Vagina (tissue), 2 donors: ENCODE measurements at regions not wholly inside any gene's neighbourhood (a gene's known extent, or its start where the extent isn't known, plus 50 kb on each side); places are given as distances from the start of the nearest gene placed in this dataset.

Source experiments
- DNase-seq, 2 donors: peaks; one replicate each; pipeline ENCODE4 v3.0.0-alpha.2; 2017; ENCODE audit errors: extremely low spot score in 2 of 2
- H3K27ac ChIP-seq: fragments of 200-600 bp; sonication (generic); one replicate; pipeline ENCODE4 v1.5.1; 2019
- H3K27me3 ChIP-seq: fragments of 200-600 bp; sonication (generic); one replicate; pipeline ENCODE4 v1.5.1; 2019
- H3K36me3 ChIP-seq, 2 donors: fragments of 200-600 bp; sonication (generic); one replicate each; pipeline ENCODE4 v1.5.1; 2017 to 2019
- H3K4me1 ChIP-seq: fragments of 200-600 bp; sonication (generic); one replicate; pipeline ENCODE4 v1.5.1; 2019
- H3K4me3 ChIP-seq, 2 donors: fragments of 200-600 bp; sonication (generic); 1 replicate in 1 of 2; 2 replicates in 1 of 2; pipeline ENCODE4 v1.5.1; 2016 to 2019
- H3K9me3 ChIP-seq: fragments of 200-600 bp; sonication (generic); one replicate; pipeline ENCODE4 v1.5.1; 2019
- POLR2A ChIP-seq, 2 donors: fragments of 450-650 bp; IDR thresholded peaks; one replicate each; pipeline ENCODE4 v1.6.1; 2017; ENCODE audit warnings: antibody characterized with exemption in 2 of 2, mild to moderate bottlenecking in 2 of 2, moderate library complexity in 2 of 2
- POLR2AphosphoS5 ChIP-seq, 2 donors: sonication (generic); formaldehyde crosslinking; IDR thresholded peaks; one replicate each; pipeline ENCODE4 v1.9.0; 2017; ENCODE audit warnings: antibody characterized with exemption in 2 of 2, mild to moderate bottlenecking in 2 of 2, low read depth in 1 of 2; ENCODE audit not compliant: insufficient read depth in 1 of 2
- intact Hi-C: fragments of 100-400 bp; cut with DNase I; formaldehyde crosslinking; loops from one replicate; pipeline ENCODE4 v1.15.1; 2023
- TF ChIP-seq, protein P1 (sequence below), 3 experiments: fragments of 450-650 bp in 2 of 3; fragments of 200-600 bp in 1 of 3; sonication (generic) in 1 of 3; IDR thresholded peaks; one replicate each; pipeline ENCODE4 v1.5.1; 2017 to 2019; ENCODE audit warnings: antibody characterized with exemption in 3 of 3, mild to moderate bottlenecking in 2 of 3, moderate library complexity in 2 of 3

DNA sequence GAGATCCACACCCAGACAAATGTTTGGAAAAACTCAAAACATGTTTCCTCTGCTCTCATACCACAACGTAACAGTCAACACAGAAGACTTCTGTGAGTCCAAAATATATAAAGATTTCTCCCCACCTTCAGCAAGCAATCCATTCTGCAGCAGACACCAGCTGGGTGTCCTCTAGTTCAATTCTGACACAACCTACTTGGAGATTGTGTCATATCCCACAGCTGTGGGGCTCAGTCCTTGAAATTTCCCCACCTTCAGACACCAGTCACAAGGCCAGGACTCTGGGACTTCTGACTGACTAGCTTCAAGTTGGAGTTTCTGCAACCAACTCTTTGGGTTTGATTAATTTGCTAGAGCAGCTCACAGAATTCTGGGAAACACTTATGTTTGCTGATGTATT is 244.8 kb upstream of the CDYL start:
- TF ChIP-seq, protein P1, sequence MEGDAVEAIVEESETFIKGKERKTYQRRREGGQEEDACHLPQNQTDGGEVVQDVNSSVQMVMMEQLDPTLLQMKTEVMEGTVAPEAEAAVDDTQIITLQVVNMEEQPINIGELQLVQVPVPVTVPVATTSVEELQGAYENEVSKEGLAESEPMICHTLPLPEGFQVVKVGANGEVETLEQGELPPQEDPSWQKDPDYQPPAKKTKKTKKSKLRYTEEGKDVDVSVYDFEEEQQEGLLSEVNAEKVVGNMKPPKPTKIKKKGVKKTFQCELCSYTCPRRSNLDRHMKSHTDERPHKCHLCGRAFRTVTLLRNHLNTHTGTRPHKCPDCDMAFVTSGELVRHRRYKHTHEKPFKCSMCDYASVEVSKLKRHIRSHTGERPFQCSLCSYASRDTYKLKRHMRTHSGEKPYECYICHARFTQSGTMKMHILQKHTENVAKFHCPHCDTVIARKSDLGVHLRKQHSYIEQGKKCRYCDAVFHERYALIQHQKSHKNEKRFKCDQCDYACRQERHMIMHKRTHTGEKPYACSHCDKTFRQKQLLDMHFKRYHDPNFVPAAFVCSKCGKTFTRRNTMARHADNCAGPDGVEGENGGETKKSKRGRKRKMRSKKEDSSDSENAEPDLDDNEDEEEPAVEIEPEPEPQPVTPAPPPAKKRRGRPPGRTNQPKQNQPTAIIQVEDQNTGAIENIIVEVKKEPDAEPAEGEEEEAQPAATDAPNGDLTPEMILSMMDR (IDR thresholded peaks at IDR 0.05), result no peak
- TF ChIP-seq POLR2AphosphoS5 (IDR thresholded peaks at IDR 0.05; ENCODE audit: insufficient read depth in 1 of 2, low read depth in 1 of 2), result no peak
- no peak for TF ChIP-seq POLR2A (IDR thresholded peaks at IDR 0.05)
- intact Hi-C loops, result no loop called here
- H3K4me3 ChIP-seq, result no peak overlapping the region
- H3K36me3 ChIP-seq, result no peaks in the 10 kb centered on the region
- H3K4me1 ChIP-seq, result no peaks in the 10 kb centered on the region
- H3K9me3 ChIP-seq, result no peaks in the 10 kb centered on the region
- DNase-seq, result no peak
- no peaks in the 10 kb centered on the region for H3K27me3 ChIP-seq
- no peak overlapping the region for H3K27ac ChIP-seq

GRCh38 chr6:4522453-4522852 is 253.8 kb upstream of the CDYL start:
- Histone ChIP-seq H3K4me3 (no peak overlapping the region), H3K9me3 (no peaks in the 10 kb centered on the region), H3K4me1 (no peaks in the 10 kb centered on the region), H3K36me3 (no peaks in the 10 kb centered on the region), H3K27me3 (no peaks in the 10 kb centered on the region), H3K27ac (no peak overlapping the region)
- DNase-seq, result no peak
- TF ChIP-seq POLR2AphosphoS5 (IDR thresholded peaks at IDR 0.05; ENCODE audit: insufficient read depth in 1 of 2, low read depth in 1 of 2) (no peak), POLR2A (IDR thresholded peaks at IDR 0.05) (no peak)
- TF ChIP-seq, protein P1 (IDR thresholded peaks at IDR 0.05), result no peak
- intact Hi-C loops, result no loop called here

GRCh38 chr6:4521070-4521469 is 255.1 kb upstream of the CDYL start:
- Histone ChIP-seq H3K27me3 (no peaks in the 10 kb centered on the region), H3K27ac (no peak overlapping the region), H3K4me1 (no peaks in the 10 kb centered on the region), H3K36me3 (no peaks in the 10 kb centered on the region), H3K9me3 (no peaks in the 10 kb centered on the region), H3K4me3 (no peak overlapping the region)
- intact Hi-C loops, result no loop called here
- no peak for DNase-seq
- TF ChIP-seq POLR2AphosphoS5 (IDR thresholded peaks at IDR 0.05; ENCODE audit: insufficient read depth in 1 of 2, low read depth in 1 of 2) (no peak), POLR2A (IDR thresholded peaks at IDR 0.05) (no peak)
- TF ChIP-seq, protein P1 (IDR thresholded peaks at IDR 0.05), result no peak

- intact Hi-C loops, result no loop called here
- no peaks in the 10 kb centered on the region for H3K36me3 ChIP-seq
Observed at GRCh38 chr6:4518506-4518905, 257.7 kb upstream of the CDYL start.

GRCh38 chr6:4516206-4516605 is 260.0 kb upstream of the CDYL start:
- no peak for DNase-seq
- no peaks in the 10 kb centered on the region for H3K9me3 ChIP-seq
- H3K36me3 ChIP-seq, result no peaks in the 10 kb centered on the region
- H3K4me3 ChIP-seq, result no peak overlapping the region
- intact Hi-C loops, result no loop called here
- no peak overlapping the region for H3K27ac ChIP-seq
- TF ChIP-seq POLR2AphosphoS5 (IDR thresholded peaks at IDR 0.05; ENCODE audit: insufficient read depth in 1 of 2, low read depth in 1 of 2), result no peak
- TF ChIP-seq POLR2A (IDR thresholded peaks at IDR 0.05), result no peak
- TF ChIP-seq, protein P1 (IDR thresholded peaks at IDR 0.05), result no peak
- no peaks in the 10 kb centered on the region for H3K4me1 ChIP-seq
- no peaks in the 10 kb centered on the region for H3K27me3 ChIP-seq

More at GRCh38 chr6:4518506-4518905, 257.7 kb upstream of the CDYL start:
- Histone ChIP-seq H3K4me3 (no peak overlapping the region), H3K4me1 (no peaks in the 10 kb centered on the region), H3K9me3 (no peaks in the 10 kb centered on the region), H3K27me3 (no peaks in the 10 kb centered on the region), H3K27ac (no peak overlapping the region)
- TF ChIP-seq POLR2AphosphoS5 (IDR thresholded peaks at IDR 0.05; ENCODE audit: insufficient read depth in 1 of 2, low read depth in 1 of 2) (no peak), POLR2A (IDR thresholded peaks at IDR 0.05) (no peak)
- TF ChIP-seq, protein P1 (IDR thresholded peaks at IDR 0.05), result no peak
- DNase-seq, result no peak
